K562 (cell line): ENCODE measurements at regions not wholly inside any gene's neighbourhood (a gene's known extent, or its start where the extent isn't known, plus 50 kb on each side); places are given as distances from the start of the nearest gene placed in this dataset.

ENCODE experiments used
- ATAC-seq: fragments of 200-7000 bp; cut with Tn5 transposase; 3 replicates; pipeline ENCODE4 v1.9.1; 2020; ENCODE audit warnings: moderate library complexity
- BruUV-seq: library from RNA; stranded (reverse); fragments of 400-500 nt; replicated peaks from 2 replicates; lab custom pipeline; 2021; lab: Mats Ljungman, UMichigan
- CTCF ChIA-PET: fragments of 300-600 bp; formaldehyde crosslinking; extraction: SDS; loops from one replicate; lab custom pipeline; 2021; ENCODE audit warnings: low intra/inter-chr PET ratio; lab: Yijun Ruan, JAX
- POLR2A ChIA-PET: fragments of 300-600, 350-650 bp; sonication (Branson Sonifier 250); formaldehyde crosslinking; extraction: SDS; loops from one replicate; lab custom pipeline; 2021; ENCODE audit warnings: antibody characterized with exemption, inconsistent platforms; lab: Yijun Ruan, JAX
- DNase-seq, 4 experiments: peaks; one replicate each; pipeline versions ENCODE4 v3.0.0 to v3.0.0-alpha.2; 2011 to 2018; ENCODE audit warnings: low spot score in 3 of 4, mixed read lengths in 3 of 4; ENCODE audit errors: extremely low read depth in 1 of 4
- FAIRE-seq: peaks from 2 replicates; lab custom pipeline; 2011; peaks lifted over from hg19 to GRCh38; lab: Jason Lieb, UNC
- H2AFZ ChIP-seq: 2 replicates; pipeline ENCODE4 v1.6.0; 2011; ENCODE audit warnings: low read depth, low read length, control low read depth, inconsistent platforms
- H3K27ac ChIP-seq: fragments of 200-600 bp; 3 replicates; pipeline ENCODE4 v1.8.0; 2011; ENCODE audit warnings: low read depth, mild to moderate bottlenecking, control low read depth, inconsistent platforms, low read length, moderate library complexity, mixed read lengths; ENCODE audit errors: extremely low read depth
- H3K27me3 ChIP-seq, 2 experiments: fragments of 300-600 bp in 1 of 2; 2 replicates in 1 of 2; 3 replicates in 1 of 2; pipeline versions ENCODE4 v1.6.0 to v1.8.0; 2011; ENCODE audit warnings: inconsistent platforms in 2 of 2, low read length in 2 of 2, mild to moderate bottlenecking in 1 of 2, mixed read lengths in 1 of 2, moderate library complexity in 1 of 2; ENCODE audit not compliant: control insufficient read depth in 2 of 2, insufficient read depth in 2 of 2
- H3K36me3 ChIP-seq: fragments of 300-600 bp; 3 replicates; pipeline ENCODE4 v1.8.0; 2011; ENCODE audit warnings: mild to moderate bottlenecking, low read length, inconsistent platforms; ENCODE audit not compliant: control insufficient read depth, insufficient read depth
- H3K4me1 ChIP-seq, 2 experiments: fragments of 200-600 bp in 1 of 2; replicated peaks in 1 of 2; 2 replicates in 1 of 2; 3 replicates in 1 of 2; pipeline versions ENCODE4 v1.5.1 to v1.8.0; 2011; ENCODE audit warnings: inconsistent platforms in 2 of 2, low read length in 2 of 2, mild to moderate bottlenecking in 1 of 2, mixed read lengths in 1 of 2, moderate library complexity in 1 of 2; ENCODE audit not compliant: control insufficient read depth in 2 of 2, insufficient read depth in 2 of 2
- H3K4me2 ChIP-seq: 2 replicates; pipeline ENCODE4 v1.6.1; 2011; ENCODE audit warnings: low read length, control low read depth, inconsistent platforms, mixed read lengths; ENCODE audit not compliant: insufficient read depth
- H3K4me3 ChIP-seq: fragments of 200-600 bp; sonication (generic), shearing (Covaris generic); 2 replicates; pipeline ENCODE4 v1.5.1; 2016; ENCODE audit warnings: control low read depth, inconsistent platforms
- H3K79me2 ChIP-seq: fragments of 200-600 bp; 3 replicates; pipeline ENCODE4 v1.8.0; 2011; ENCODE audit warnings: low read length, inconsistent platforms; ENCODE audit not compliant: control insufficient read depth, insufficient read depth
- H3K9ac ChIP-seq, 2 experiments: 2 replicates each; pipeline versions ENCODE4 v1.6.0 to v1.6.1; 2011; ENCODE audit warnings: low read depth in 2 of 2, low read length in 2 of 2, control low read depth in 1 of 2, inconsistent platforms in 1 of 2, mild to moderate bottlenecking in 1 of 2, mixed read lengths in 1 of 2; ENCODE audit not compliant: insufficient read depth in 1 of 2
- H3K9me1 ChIP-seq: one replicate; pipeline ENCODE4 v1.6.0; 2011; ENCODE audit warnings: inconsistent platforms, mild to moderate bottlenecking, low read length, moderate library complexity; ENCODE audit not compliant: control insufficient read depth, insufficient read depth
- H3K9me3 ChIP-seq: replicated peaks from 2 replicates; pipeline ENCODE4 v1.5.1; 2011; ENCODE audit warnings: low read depth, low read length, inconsistent platforms; ENCODE audit not compliant: control insufficient read depth, insufficient read depth
- H4K20me1 ChIP-seq: replicated peaks from 2 replicates; pipeline ENCODE4 v1.6.1; 2011; ENCODE audit warnings: low read length, inconsistent platforms, mixed read lengths; ENCODE audit not compliant: control insufficient read depth, insufficient read depth
- CBX2 ChIP-seq: fragments of 200-600 bp; sonication (generic); IDR thresholded peaks from one replicate; pipeline ENCODE4 v1.6.1; 2012; ENCODE audit warnings: mild to moderate bottlenecking, low read length, inconsistent platforms; ENCODE audit not compliant: insufficient read depth, poor library complexity, severe bottlenecking
- MAFF ChIP-seq: IDR thresholded peaks from 2 replicates; pipeline ENCODE4 v1.6.1; 2012; ENCODE audit warnings: low read length, improper control_type of control experiment
- OTX1 ChIP-seq: fragments of 450-650 bp; formaldehyde crosslinking; IDR thresholded peaks from 2 replicates; pipeline ENCODE4 v1.4.0; 2022; ENCODE audit warnings: mild to moderate bottlenecking
- in situ Hi-C: fragments of 300-500 bp; cut with MboI; formaldehyde crosslinking; loops from 4 replicates; pipeline ENCODE4 v1.15.0; 2018; ENCODE audit warnings: inconsistent platforms, mixed read lengths
- intact Hi-C: fragments of 100-400 bp; cut with micrococcal nuclease; formaldehyde crosslinking; loops from 2 replicates; pipeline ENCODE4 v1.14.2; 2022
- TF ChIP-seq, protein P1 (sequence below): fragments of 250-450 bp; sonication (Bioruptor Pico); IDR thresholded peaks from 2 replicates; pipeline ENCODE4 v1.5.0; 2020; ENCODE audit warnings: mild to moderate bottlenecking
- TF ChIP-seq, protein P2 (sequence below): fragments of 250-450 bp; sonication (Bioruptor Pico); IDR thresholded peaks from 2 replicates; pipeline ENCODE4 v1.5.1; 2021; ENCODE audit warnings: mild to moderate bottlenecking

- intact Hi-C loops, result no loop called here
- Histone ChIP-seq H2AFZ (no peak overlapping the region), H3K9ac (no peak overlapping the region), H3K27ac (no peak overlapping the region), H3K9me1 (no peaks in the 10 kb centered on the region), H3K4me3 (no peak overlapping the region), H3K4me2 (no peak overlapping the region), H3K4me1 (no peaks in the 10 kb centered on the region), H3K79me2 (no peaks in the 10 kb centered on the region), H3K9me3 (0 out of 2 replicates have a peak, but pooled peaks cover 2% of the 10 kb centered on the region), H3K36me3 (no peaks in the 10 kb centered on the region), H3K27me3 (no peaks in the 10 kb centered on the region), H4K20me1 (no peaks in the 10 kb centered on the region)
- no peak for DNase-seq
- ChIA-PET POLR2A (no interaction called here), CTCF (no interaction called here)
- ATAC-seq, result no peak
- BruUV-seq, result no TSS peak
- FAIRE-seq, result no peak
- TF ChIP-seq OTX1 (CRISPR knock-in tag), result no peak
- TF ChIP-seq CBX2, result no peak
- TF ChIP-seq MAFF, result no peak
- TF ChIP-seq, protein P1, sequence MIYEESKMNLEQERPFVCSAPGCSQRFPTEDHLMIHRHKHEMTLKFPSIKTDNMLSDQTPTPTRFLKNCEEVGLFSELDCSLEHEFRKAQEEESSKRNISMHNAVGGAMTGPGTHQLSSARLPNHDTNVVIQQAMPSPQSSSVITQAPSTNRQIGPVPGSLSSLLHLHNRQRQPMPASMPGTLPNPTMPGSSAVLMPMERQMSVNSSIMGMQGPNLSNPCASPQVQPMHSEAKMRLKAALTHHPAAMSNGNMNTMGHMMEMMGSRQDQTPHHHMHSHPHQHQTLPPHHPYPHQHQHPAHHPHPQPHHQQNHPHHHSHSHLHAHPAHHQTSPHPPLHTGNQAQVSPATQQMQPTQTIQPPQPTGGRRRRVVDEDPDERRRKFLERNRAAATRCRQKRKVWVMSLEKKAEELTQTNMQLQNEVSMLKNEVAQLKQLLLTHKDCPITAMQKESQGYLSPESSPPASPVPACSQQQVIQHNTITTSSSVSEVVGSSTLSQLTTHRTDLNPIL (CRISPR knock-in tag), result no peak
- TF ChIP-seq, protein P2, sequence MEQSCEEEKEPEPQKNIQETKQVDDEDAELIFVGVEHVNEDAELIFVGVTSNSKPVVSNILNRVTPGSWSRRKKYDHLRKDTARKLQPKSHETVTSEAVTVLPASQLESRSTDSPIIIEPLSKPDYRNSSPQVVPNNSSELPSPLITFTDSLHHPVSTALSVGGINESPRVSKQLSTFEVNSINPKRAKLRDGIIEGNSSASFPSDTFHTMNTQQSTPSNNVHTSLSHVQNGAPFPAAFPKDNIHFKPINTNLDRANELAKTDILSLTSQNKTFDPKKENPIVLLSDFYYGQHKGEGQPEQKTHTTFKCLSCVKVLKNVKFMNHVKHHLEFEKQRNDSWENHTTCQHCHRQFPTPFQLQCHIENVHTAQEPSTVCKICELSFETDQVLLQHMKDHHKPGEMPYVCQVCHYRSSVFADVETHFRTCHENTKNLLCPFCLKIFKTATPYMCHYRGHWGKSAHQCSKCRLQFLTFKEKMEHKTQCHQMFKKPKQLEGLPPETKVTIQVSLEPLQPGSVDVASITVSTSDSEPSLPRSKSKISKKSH (CRISPR knock-in tag), result no peak
- in situ Hi-C loops, result no loop called here
Observed at GRCh38 chr4:31896349-31896748, 1176.2 kb downstream of the PCDH7 start.
